HG02970 (cell line): ENCODE measurements at regions not wholly inside any gene's neighbourhood (a gene's known extent, or its start where the extent isn't known, plus 50 kb on each side); places are given as distances from the start of the nearest gene placed in this dataset.
"Not testable (repeated sequence)": the region's sequence is repeated elsewhere in the genome, so short reads cannot be mapped to it uniquely, and the experiment has no call there.

Experiments used
- ATAC-seq: cut with Tn5 transposase; IDR thresholded peaks from one replicate; pipeline ENCODE4 v1.9.1; 2021; ENCODE audit warnings: mild to moderate bottlenecking, moderate library complexity, moderate number of reproducible peaks; ENCODE audit not compliant: unreplicated experiment, low FRiP score

GRCh38 chr11:103714246-103714645 is 322.2 kb upstream of the DDI1 start:
- no peak for ATAC-seq

- ATAC-seq = no peak
These were observed 320.1 kb upstream of the DDI1 start for GRCh38 chr11:103716363-103716762.

GRCh38 chr11:103727262-103727661 is 309.2 kb upstream of the DDI1 start:
- no peak for ATAC-seq

- ATAC-seq = no peak
These were observed 306.8 kb upstream of the DDI1 start for GRCh38 chr11:103729617-103730016.

GRCh38 chr11:103730131-103730940 is 306.1 kb upstream of the DDI1 start:
- no peak for ATAC-seq

GRCh38 chr11:103731670-103732069 is 304.8 kb upstream of the DDI1 start:
- ATAC-seq = no peak

- ATAC-seq = no peak
These were observed 302.6 kb upstream of the DDI1 start for GRCh38 chr11:103733889-103734288.

GRCh38 chr11:103735497-103736032 is 300.9 kb upstream of the DDI1 start:
- ATAC-seq = no peak

GRCh38 chr11:103736315-103737036 is 300.0 kb upstream of the DDI1 start:
- ATAC-seq = no peak

- ATAC-seq = no peak
These were observed 299.3 kb upstream of the DDI1 start for GRCh38 chr11:103737037-103737622.

GRCh38 chr11:103737747-103738146 is 298.7 kb upstream of the DDI1 start:
- no peak for ATAC-seq

- not testable (repeated sequence) for ATAC-seq
These were observed 297.2 kb upstream of the DDI1 start for GRCh38 chr11:103739074-103739796.

GRCh38 chr11:103744496-103745153 is 291.8 kb upstream of the DDI1 start:
- no peak for ATAC-seq

- ATAC-seq = no peak
These were observed 287.3 kb upstream of the DDI1 start for GRCh38 chr11:103749158-103749557.

- ATAC-seq = no peak
These were observed 267.6 kb upstream of the DDI1 start for GRCh38 chr11:103768816-103769215.

GRCh38 chr11:103773059-103773458 is 263.4 kb upstream of the DDI1 start:
- ATAC-seq = no peak

- ATAC-seq = no peak
These were observed 262.9 kb upstream of the DDI1 start for GRCh38 chr11:103773537-103773936.

GRCh38 chr11:103779054-103779453 is 257.4 kb upstream of the DDI1 start:
- ATAC-seq = no peak

- no peak for ATAC-seq
These were observed 246.5 kb upstream of the DDI1 start for GRCh38 chr11:103789952-103790351.

GRCh38 chr11:103792981-103793468 is 243.4 kb upstream of the DDI1 start:
- no peak for ATAC-seq
